RWPE2 (cell line): ENCODE measurements at regions not wholly inside any gene's neighbourhood (a gene's known extent, or its start where the extent isn't known, plus 50 kb on each side); places are given as distances from the start of the nearest gene placed in this dataset.

Experiments used
- ATAC-seq: fragments of 200-7000 bp; cut with Tn5 transposase; 3 replicates; pipeline ENCODE4 v1.9.1; 2021; ENCODE audit warnings: low read depth
- DNase-seq: peaks from one replicate; pipeline ENCODE4 v3.0.0-alpha.2; 2020; ENCODE audit warnings: low spot score
- H3K27ac ChIP-seq: fragments of 450-650 bp; 2 replicates; pipeline ENCODE4 v1.5.1; 2017; ENCODE audit warnings: mild to moderate bottlenecking; ENCODE audit not compliant: poor library complexity, severe bottlenecking
- H3K27me3 ChIP-seq: fragments of 250-450 bp; sonication (Bioruptor Pico); 2 replicates; pipeline ENCODE4 v1.5.1; 2021; ENCODE audit warnings: mild to moderate bottlenecking, moderate library complexity; ENCODE audit not compliant: insufficient read depth, poor library complexity, severe bottlenecking
- H3K36me3 ChIP-seq: fragments of 250-450 bp; sonication (Bioruptor Pico); 2 replicates; pipeline ENCODE4 v1.5.1; 2020; ENCODE audit warnings: low read depth, mild to moderate bottlenecking, moderate library complexity
- H3K4me1 ChIP-seq: fragments of 250-450 bp; sonication (Bioruptor Pico); 2 replicates; pipeline ENCODE4 v1.5.1; 2021; ENCODE audit warnings: mild to moderate bottlenecking, moderate library complexity; ENCODE audit not compliant: insufficient read depth, poor library complexity, severe bottlenecking
- H3K4me3 ChIP-seq: fragments of 250-450 bp; sonication (Bioruptor Pico); 2 replicates; pipeline ENCODE4 v1.5.1; 2021; ENCODE audit warnings: mild to moderate bottlenecking, moderate library complexity; ENCODE audit not compliant: severe bottlenecking
- H3K9me3 ChIP-seq: fragments of 250-450 bp; sonication (Bioruptor Pico); 2 replicates; pipeline ENCODE4 v1.5.1; 2021; ENCODE audit warnings: mild to moderate bottlenecking, moderate library complexity; ENCODE audit not compliant: severe bottlenecking
- TF ChIP-seq, protein P1 (sequence below): fragments of 450-650 bp; IDR thresholded peaks from one replicate; pipeline ENCODE4 v1.5.1; 2017; ENCODE audit warnings: mild to moderate bottlenecking, moderate library complexity; ENCODE audit not compliant: poor library complexity, severe bottlenecking

DNA sequence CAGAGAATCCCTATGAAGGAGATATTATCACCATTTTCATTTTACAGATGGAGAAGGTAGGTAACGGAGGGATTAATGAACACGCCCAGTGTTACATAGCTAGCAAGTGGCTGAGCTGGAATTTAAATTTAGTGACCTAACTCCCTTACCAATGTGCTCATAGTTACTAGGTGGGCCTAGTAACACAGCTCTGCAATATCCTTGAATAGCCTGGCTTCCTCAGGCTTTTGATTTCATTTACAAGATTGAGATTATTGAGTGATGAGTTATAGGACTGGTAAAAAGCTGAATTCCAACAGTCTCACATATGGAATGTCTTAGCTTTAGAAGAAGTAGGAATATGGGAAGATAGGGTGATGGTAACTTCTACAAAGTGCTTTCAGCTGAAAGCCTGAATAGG is 336.3 kb upstream of the KIF2A start:
- H3K4me1 ChIP-seq, result peaks cover 6% of the 10 kb centered on the region
- no peak for DNase-seq
- H3K9me3 ChIP-seq, result no peaks in the 10 kb centered on the region
- TF ChIP-seq, protein P1, sequence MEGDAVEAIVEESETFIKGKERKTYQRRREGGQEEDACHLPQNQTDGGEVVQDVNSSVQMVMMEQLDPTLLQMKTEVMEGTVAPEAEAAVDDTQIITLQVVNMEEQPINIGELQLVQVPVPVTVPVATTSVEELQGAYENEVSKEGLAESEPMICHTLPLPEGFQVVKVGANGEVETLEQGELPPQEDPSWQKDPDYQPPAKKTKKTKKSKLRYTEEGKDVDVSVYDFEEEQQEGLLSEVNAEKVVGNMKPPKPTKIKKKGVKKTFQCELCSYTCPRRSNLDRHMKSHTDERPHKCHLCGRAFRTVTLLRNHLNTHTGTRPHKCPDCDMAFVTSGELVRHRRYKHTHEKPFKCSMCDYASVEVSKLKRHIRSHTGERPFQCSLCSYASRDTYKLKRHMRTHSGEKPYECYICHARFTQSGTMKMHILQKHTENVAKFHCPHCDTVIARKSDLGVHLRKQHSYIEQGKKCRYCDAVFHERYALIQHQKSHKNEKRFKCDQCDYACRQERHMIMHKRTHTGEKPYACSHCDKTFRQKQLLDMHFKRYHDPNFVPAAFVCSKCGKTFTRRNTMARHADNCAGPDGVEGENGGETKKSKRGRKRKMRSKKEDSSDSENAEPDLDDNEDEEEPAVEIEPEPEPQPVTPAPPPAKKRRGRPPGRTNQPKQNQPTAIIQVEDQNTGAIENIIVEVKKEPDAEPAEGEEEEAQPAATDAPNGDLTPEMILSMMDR, result no peak
- ATAC-seq, result peak; percentile 25; the same call in 1 of the 3 replicates
- no peaks in the 10 kb centered on the region for H3K36me3 ChIP-seq
- H3K27ac ChIP-seq, result no peak overlapping the region
- no peak overlapping the region for H3K4me3 ChIP-seq
- no peaks in the 10 kb centered on the region for H3K27me3 ChIP-seq

DNA sequence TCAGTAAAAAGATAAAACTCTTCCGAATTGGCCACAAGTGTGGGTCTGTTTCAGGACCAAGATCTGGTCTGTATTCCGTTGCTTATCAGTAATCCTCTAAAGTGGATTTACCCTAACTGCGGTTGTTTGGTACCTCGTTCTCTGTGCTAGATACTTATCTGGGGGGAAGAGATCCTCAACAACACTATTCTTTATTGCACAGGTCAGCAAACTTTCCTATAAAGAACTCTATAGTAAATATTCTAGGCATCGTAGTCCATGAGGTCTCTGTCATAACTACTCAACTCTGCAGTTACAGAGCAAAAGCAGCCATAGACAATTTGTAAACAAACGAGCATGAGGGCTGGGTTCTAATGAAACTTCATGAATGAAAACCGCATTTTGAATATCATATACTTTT is 335.8 kb upstream of the KIF2A start:
- H3K9me3 ChIP-seq, result no peaks in the 10 kb centered on the region
- DNase-seq (no peak), ATAC-seq (no peak)
- H3K4me3 ChIP-seq, result no peak overlapping the region
- H3K27me3 ChIP-seq, result no peaks in the 10 kb centered on the region
- H3K27ac ChIP-seq, result no peak overlapping the region
- TF ChIP-seq, protein P1, result no peak
- no peaks in the 10 kb centered on the region for H3K36me3 ChIP-seq
- peaks cover 6% of the 10 kb centered on the region for H3K4me1 ChIP-seq

DNA sequence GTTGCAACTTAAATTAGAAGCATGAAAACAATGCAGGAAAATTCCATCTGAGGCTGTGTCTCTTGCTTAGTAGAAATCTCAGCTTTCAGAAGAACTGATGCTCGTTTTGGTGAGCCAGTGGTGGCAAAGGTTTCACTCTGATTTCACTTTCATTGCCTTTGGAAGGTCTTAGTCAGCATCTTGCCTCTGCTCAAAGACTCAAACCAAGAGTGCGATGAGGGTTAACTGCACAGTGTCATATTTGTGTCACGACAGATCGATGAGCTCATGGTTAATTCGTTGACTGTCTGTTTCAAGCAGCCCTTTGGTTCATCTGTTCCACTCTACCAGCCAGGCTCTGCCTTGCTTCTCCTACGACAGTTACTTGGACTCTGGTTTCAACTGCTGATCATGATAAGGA is 331.3 kb upstream of the KIF2A start:
- Histone ChIP-seq H3K36me3 (no peaks in the 10 kb centered on the region), H3K4me3 (no peak overlapping the region), H3K27ac (no peak overlapping the region), H3K9me3 (no peaks in the 10 kb centered on the region), H3K4me1 (no peaks in the 10 kb centered on the region), H3K27me3 (no peaks in the 10 kb centered on the region)
- no peak for ATAC-seq
- DNase-seq, result no peak
- TF ChIP-seq, protein P1, result no peak

DNA sequence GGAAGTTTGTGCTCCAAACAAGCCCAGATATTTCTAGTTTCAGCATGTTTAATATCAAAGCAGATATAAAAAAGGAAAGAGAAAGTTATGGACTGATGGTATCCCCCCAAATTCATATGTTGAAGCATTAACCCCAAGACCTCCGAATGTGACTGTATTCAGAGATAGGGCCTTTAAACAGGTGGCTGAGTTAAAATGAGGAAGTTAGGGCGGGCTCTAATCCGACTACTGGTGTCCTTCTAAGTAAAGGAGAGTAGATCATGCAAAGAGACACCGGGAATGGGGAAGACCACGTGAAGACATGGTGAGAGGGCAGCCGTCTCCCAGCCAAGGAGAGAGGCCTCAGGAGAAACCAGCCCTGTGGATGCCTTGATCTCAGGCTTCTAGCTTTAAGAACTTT is 324.1 kb upstream of the KIF2A start:
- no peak overlapping the region for H3K27ac ChIP-seq
- ATAC-seq (no peak), DNase-seq (no peak)
- H3K4me1 ChIP-seq, result no peaks in the 10 kb centered on the region
- H3K36me3 ChIP-seq, result no peaks in the 10 kb centered on the region
- no peaks in the 10 kb centered on the region for H3K27me3 ChIP-seq
- TF ChIP-seq, protein P1, result no peak
- H3K4me3 ChIP-seq, result no peak overlapping the region
- no peaks in the 10 kb centered on the region for H3K9me3 ChIP-seq

DNA sequence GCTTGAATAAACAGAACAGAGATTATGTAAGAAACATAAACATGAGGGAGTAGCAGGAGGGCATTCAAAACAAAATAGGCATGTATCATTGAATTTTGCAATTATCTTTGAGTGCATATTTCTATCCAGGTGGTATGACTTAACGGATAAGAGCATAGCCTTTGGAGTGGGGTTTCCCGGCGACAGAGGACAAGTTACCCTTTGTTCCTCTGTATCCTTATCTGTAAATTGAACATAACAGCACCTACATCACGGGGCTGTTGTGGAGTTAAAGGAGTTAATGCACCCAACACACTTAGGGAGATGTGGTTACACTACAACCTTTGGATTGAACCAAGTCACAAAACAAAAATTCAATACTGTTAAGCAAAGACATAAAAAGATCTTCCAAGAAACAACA is 314.6 kb upstream of the KIF2A start:
- Histone ChIP-seq H3K4me1 (no peaks in the 10 kb centered on the region), H3K36me3 (no peaks in the 10 kb centered on the region), H3K9me3 (no peaks in the 10 kb centered on the region), H3K27me3 (no peaks in the 10 kb centered on the region), H3K27ac (no peak overlapping the region), H3K4me3 (no peak overlapping the region)
- TF ChIP-seq, protein P1, result no peak
- DNase-seq (no peak), ATAC-seq (no peak)
